H1 (cell line): ENCODE measurements at regions not wholly inside any gene's neighbourhood (a gene's known extent, or its start where the extent isn't known, plus 50 kb on each side); places are given as distances from the start of the nearest gene placed in this dataset.

Experiments
- CTCF ChIA-PET: fragments of 300-600 bp; sonication (Branson Sonifier 250); formaldehyde crosslinking; loops from one replicate; lab custom pipeline; 2021; ENCODE audit not compliant: partially characterized antibody; lab: Charles Lee
- POLR2A ChIA-PET: fragments of 300-600 bp; sonication (Branson Sonifier 250); formaldehyde crosslinking; loops from one replicate; lab custom pipeline; 2021; ENCODE audit warnings: inconsistent platforms; ENCODE audit not compliant: partially characterized antibody; lab: Charles Lee
- DNase-seq, 2 experiments: peaks; one replicate each; pipeline versions ENCODE4 v3.0.0 to v3.0.0-alpha.2; 2010 to 2022; ENCODE audit warnings: low spot score in 2 of 2, low read depth in 1 of 2, mixed read lengths in 1 of 2
- FAIRE-seq: peaks from 2 replicates; lab custom pipeline; 2011; peaks lifted over from hg19 to GRCh38; lab: Jason Lieb, UNC
- H2AFZ ChIP-seq: 2 replicates; pipeline ENCODE4 v1.8.1; 2012; ENCODE audit warnings: low read length, inconsistent platforms
- H2AK5ac ChIP-seq: 2 replicates; pipeline ENCODE4 v1.6.1; 2013; ENCODE audit warnings: low read depth, low read length
- H2BK120ac ChIP-seq: replicated peaks from 2 replicates; pipeline ENCODE3; 2013; ENCODE audit warnings: low read depth, low read length, inconsistent platforms
- H2BK12ac ChIP-seq: 2 replicates; pipeline ENCODE4 v1.6.1; 2013; ENCODE audit warnings: low read depth, low read length
- H2BK15ac ChIP-seq: 2 replicates; pipeline ENCODE4 v1.6.1; 2013; ENCODE audit warnings: low read length
- H2BK20ac ChIP-seq: 2 replicates; pipeline ENCODE4 v1.6.1; 2013; ENCODE audit warnings: low read length
- H2BK5ac ChIP-seq: 2 replicates; pipeline ENCODE4 v1.6.1; 2013; ENCODE audit warnings: low read depth, low read length
- H3K14ac ChIP-seq: 2 replicates; pipeline ENCODE4 v1.6.1; 2013; ENCODE audit warnings: inconsistent platforms; ENCODE audit not compliant: insufficient read length
- H3K18ac ChIP-seq: 2 replicates; pipeline ENCODE4 v1.6.1; 2013; ENCODE audit warnings: low read length; ENCODE audit errors: extremely low read depth
- H3K23ac ChIP-seq: 2 replicates; pipeline ENCODE4 v1.6.1; 2013; ENCODE audit warnings: inconsistent platforms; ENCODE audit not compliant: insufficient read length
- H3K23me2 ChIP-seq: 2 replicates; pipeline ENCODE4 v1.6.1; 2013; ENCODE audit warnings: low read depth, low read length
- H3K27ac ChIP-seq: 2 replicates; pipeline ENCODE4 v1.6.1; 2011; ENCODE audit warnings: low read depth, low read length, inconsistent platforms
- H3K27me3 ChIP-seq, 4 experiments: replicated peaks in 1 of 4; 1 replicate in 1 of 4; 2 replicates in 3 of 4; pipeline versions ENCODE4 v1.6.1 to v1.8.1; 2011 to 2013; ENCODE audit warnings: low read length in 3 of 4, mild to moderate bottlenecking in 3 of 4, inconsistent platforms in 2 of 4, mixed read lengths in 2 of 4, moderate library complexity in 1 of 4; ENCODE audit not compliant: control insufficient read depth in 3 of 4, insufficient read depth in 3 of 4; ENCODE audit errors: extremely low read depth in 1 of 4
- H3K36me3 ChIP-seq, 4 experiments: 2 replicates each; pipeline versions ENCODE4 v1.6.1 to v1.8.1; 2011 to 2013; ENCODE audit warnings: mild to moderate bottlenecking in 4 of 4, low read length in 3 of 4, moderate library complexity in 2 of 4, control low read depth in 1 of 4, inconsistent platforms in 1 of 4; ENCODE audit not compliant: insufficient read depth in 4 of 4, control insufficient read depth in 2 of 4
- H3K4ac ChIP-seq: replicated peaks from 2 replicates; pipeline ENCODE3; 2013; ENCODE audit warnings: low read length, low read depth, mixed read lengths, inconsistent platforms; ENCODE audit not compliant: insufficient read length
- H3K4me1 ChIP-seq, 4 experiments: replicated peaks in 1 of 4; 1 replicate in 1 of 4; 2 replicates in 3 of 4; pipeline versions ENCODE4 v1.6.1 to v1.8.1; 2011 to 2013; ENCODE audit warnings: low read length in 3 of 4, inconsistent platforms in 2 of 4, mixed read lengths in 1 of 4; ENCODE audit not compliant: insufficient read depth in 4 of 4, control insufficient read depth in 3 of 4
- H3K4me2 ChIP-seq, 2 experiments: 2 replicates each; pipeline versions ENCODE4 v1.6.1 to v1.8.1; 2011 to 2013; ENCODE audit warnings: low read depth in 2 of 2, low read length in 2 of 2, control low read depth in 1 of 2, inconsistent platforms in 1 of 2, mild to moderate bottlenecking in 1 of 2; ENCODE audit not compliant: insufficient read depth in 1 of 2
- H3K4me3 ChIP-seq, 4 experiments: fragments of 200-600, 300-600 bp in 1 of 4; sonication (generic), shearing (Covaris generic), sonication (Bioruptor Twin) in 1 of 4; 2 replicates each; pipeline versions ENCODE4 v1.5.1 to v1.8.1; 2011 to 2016; ENCODE audit warnings: low read length in 4 of 4, low read depth in 3 of 4, control low read depth in 2 of 4, inconsistent platforms in 2 of 4, mild to moderate bottlenecking in 2 of 4, mixed read lengths in 1 of 4, moderate library complexity in 1 of 4; ENCODE audit not compliant: insufficient read depth in 2 of 4; ENCODE audit errors: extremely low read depth in 1 of 4
- H3K56ac ChIP-seq: replicated peaks from 2 replicates; pipeline ENCODE3; 2013; ENCODE audit warnings: low read depth, mild to moderate bottlenecking, mixed read lengths, low read length, inconsistent platforms; ENCODE audit not compliant: insufficient read length
- H3K79me1 ChIP-seq: 2 replicates; pipeline ENCODE4 v1.6.1; 2013; ENCODE audit warnings: low read depth, low read length, control low read depth
- H3K79me2 ChIP-seq, 2 experiments: 2 replicates each; pipeline versions ENCODE4 v1.6.1 to v1.8.1; 2012 to 2013; ENCODE audit warnings: low read length in 2 of 2, mild to moderate bottlenecking in 2 of 2, inconsistent platforms in 1 of 2; ENCODE audit not compliant: insufficient read depth in 2 of 2, control insufficient read depth in 1 of 2
- H3K9ac ChIP-seq, 4 experiments: replicated peaks in 1 of 4; 1 replicate in 1 of 4; 2 replicates in 3 of 4; pipeline versions ENCODE4 v1.6.1 to v1.8.1; 2011 to 2013; ENCODE audit warnings: low read depth in 3 of 4, low read length in 3 of 4, control low read depth in 2 of 4, mild to moderate bottlenecking in 2 of 4, moderate library complexity in 2 of 4, inconsistent platforms in 1 of 4; ENCODE audit errors: extremely low read depth in 1 of 4
- H3K9me3 ChIP-seq, 2 experiments: 2 replicates each; pipeline versions ENCODE4 v1.6.1 to v1.8.1; 2012 to 2013; ENCODE audit warnings: mild to moderate bottlenecking in 2 of 2, moderate library complexity in 2 of 2, control low read depth in 1 of 2, inconsistent platforms in 1 of 2, low read depth in 1 of 2, low read length in 1 of 2, mixed read lengths in 1 of 2; ENCODE audit not compliant: insufficient read depth in 2 of 2
- H4K20me1 ChIP-seq, 2 experiments: replicated peaks in 1 of 2; 2 replicates each; pipeline versions ENCODE3 to v1.8.1; 2011 to 2013; ENCODE audit warnings: inconsistent platforms in 2 of 2, low read length in 2 of 2, mild to moderate bottlenecking in 1 of 2; ENCODE audit not compliant: insufficient read depth in 2 of 2, control insufficient read depth in 1 of 2
- H4K5ac ChIP-seq: 2 replicates; pipeline ENCODE4 v1.6.1; 2013; ENCODE audit warnings: low read length, low read depth, mixed read lengths, inconsistent platforms; ENCODE audit not compliant: insufficient read length
- H4K8ac ChIP-seq: 2 replicates; pipeline ENCODE4 v1.8.0; 2013; ENCODE audit warnings: mild to moderate bottlenecking, moderate library complexity, low read length, inconsistent platforms; ENCODE audit not compliant: insufficient read depth; ENCODE audit errors: extremely low read depth
- H4K91ac ChIP-seq: replicated peaks from 2 replicates; pipeline ENCODE3; 2013; ENCODE audit warnings: low read length, mixed read lengths, inconsistent platforms; ENCODE audit not compliant: insufficient read length
- RXRA ChIP-seq: IDR thresholded peaks from 2 replicates; pipeline ENCODE4 v1.6.1; 2011; ENCODE audit warnings: low read depth, mild to moderate bottlenecking, low read length, moderate library complexity; ENCODE audit not compliant: insufficient read depth
- SAP30 ChIP-seq: fragments of 300-600 bp; sonication (generic); IDR thresholded peaks from 2 replicates; pipeline ENCODE4 v1.7.1; 2012; ENCODE audit warnings: low read length, moderate library complexity, mild to moderate bottlenecking, inconsistent platforms; ENCODE audit not compliant: insufficient read depth, insufficient replicate concordance
- SRF ChIP-seq: IDR thresholded peaks from 2 replicates; pipeline ENCODE4 v1.6.1; 2011; ENCODE audit warnings: mild to moderate bottlenecking, low read depth, low read length, moderate library complexity
- TCF12 ChIP-seq: IDR thresholded peaks from 2 replicates; pipeline ENCODE4 v1.6.1; 2011; ENCODE audit warnings: low read depth, mild to moderate bottlenecking, low read length
- YY1 ChIP-seq: IDR thresholded peaks from 2 replicates; pipeline ENCODE4 v1.6.1; 2011; ENCODE audit warnings: low read depth, mild to moderate bottlenecking, low read length
- ZNF274 ChIP-seq: IDR thresholded peaks from 2 replicates; pipeline ENCODE4 v1.7.0; 2012; ENCODE audit warnings: low read length, borderline replicate concordance; ENCODE audit errors: extremely low read depth
- WGBS, 2 experiments: shearing (Covaris generic) in 1 of 2; methylation state at CpG; one replicate each; pipeline versions ENCODE4 v1.1.6 to v1.1.7; 2013 to 2015; ENCODE audit warnings: low lambda C conversion rate in 2 of 2, mixed read lengths in 2 of 2, inconsistent platforms in 1 of 2, low coverage in 1 of 2, missing lambda C conversion rate in 1 of 2; ENCODE audit not compliant: insufficient replicate concordance in 2 of 2, insufficient coverage in 1 of 2, insufficient read length in 1 of 2; ENCODE audit errors: extremely low coverage in 1 of 2, missing lambda C conversion rate in 1 of 2; 5-methylcytosine and 5-hydroxymethylcytosine counted together
- TF ChIP-seq, protein P1 (sequence below), 3 experiments: IDR thresholded peaks; 1 replicate in 2 of 3; 2 replicates in 1 of 3; pipeline versions ENCODE4 v1.5.1 to v1.6.1; 2011; ENCODE audit warnings: low read length in 3 of 3, mild to moderate bottlenecking in 3 of 3, inconsistent platforms in 2 of 3, low read depth in 1 of 3, moderate library complexity in 1 of 3; ENCODE audit not compliant: insufficient read depth in 1 of 3; ENCODE audit errors: control extremely low read depth in 1 of 3
- TF ChIP-seq, protein P2 (sequence below): IDR thresholded peaks from 2 replicates; pipeline ENCODE4 v1.6.1; 2012; ENCODE audit warnings: inconsistent platforms

DNA sequence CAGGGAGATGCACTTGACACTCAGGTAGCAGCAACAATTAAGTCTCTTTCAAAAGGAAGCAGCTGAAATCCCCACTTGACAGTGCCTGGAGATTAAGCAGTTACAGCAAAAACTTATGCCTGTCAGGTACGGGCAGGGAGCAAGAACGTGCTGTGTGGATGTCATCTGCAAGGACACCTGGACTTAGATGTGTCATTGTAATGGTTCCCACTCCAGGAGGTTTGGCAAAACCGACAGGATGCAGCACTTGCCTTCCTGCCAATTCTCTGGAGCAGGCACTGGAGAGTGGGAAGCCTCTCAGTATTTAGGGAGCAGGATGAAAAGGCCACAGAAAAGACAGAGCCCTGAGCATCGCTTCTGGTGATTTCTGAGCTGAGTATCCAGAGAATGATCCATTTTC is 292.4 kb downstream of the PDCD6IP start:
- no peak overlapping the region for H2AFZ ChIP-seq
- no peaks in the 10 kb centered on the region for H3K23me2 ChIP-seq
- no peak overlapping the region for H2BK120ac ChIP-seq
- H4K5ac ChIP-seq, result no peak overlapping the region
- H3K27ac ChIP-seq, result no peak overlapping the region
- CTCF ChIA-PET, result interaction anchor here (1.4 to 2.0 kb wide), 2 partner anchors 14 to 15 kb away, joined by 4 to 5 read pairs; no protein-coding TSS in a partner anchor
- H3K4me3 ChIP-seq, result no peak overlapping the region
- H3K9ac ChIP-seq, result no peak overlapping the region
- no peaks in the 10 kb centered on the region for H3K79me1 ChIP-seq
- no peak overlapping the region for H3K4ac ChIP-seq
- H4K8ac ChIP-seq, result no peak overlapping the region
- H2AK5ac ChIP-seq, result no peak overlapping the region
- no peak overlapping the region for H4K91ac ChIP-seq
- no peak overlapping the region for H2BK15ac ChIP-seq
- H2BK12ac ChIP-seq, result no peak overlapping the region
- H2BK5ac ChIP-seq, result no peak overlapping the region
- no peak overlapping the region for H3K23ac ChIP-seq
- H3K18ac ChIP-seq, result no peak overlapping the region
- no peaks in the 10 kb centered on the region for H3K79me2 ChIP-seq
- WGBS, 2 experiments, result 85% methylated on average over 4 of the region's 4 CpGs; no CpG with 5 or more reads in 1 of the 2 experiments
- H3K27me3 ChIP-seq, result no peaks in the 10 kb centered on the region
- FAIRE-seq, result no peak
- TF ChIP-seq, protein P1, sequence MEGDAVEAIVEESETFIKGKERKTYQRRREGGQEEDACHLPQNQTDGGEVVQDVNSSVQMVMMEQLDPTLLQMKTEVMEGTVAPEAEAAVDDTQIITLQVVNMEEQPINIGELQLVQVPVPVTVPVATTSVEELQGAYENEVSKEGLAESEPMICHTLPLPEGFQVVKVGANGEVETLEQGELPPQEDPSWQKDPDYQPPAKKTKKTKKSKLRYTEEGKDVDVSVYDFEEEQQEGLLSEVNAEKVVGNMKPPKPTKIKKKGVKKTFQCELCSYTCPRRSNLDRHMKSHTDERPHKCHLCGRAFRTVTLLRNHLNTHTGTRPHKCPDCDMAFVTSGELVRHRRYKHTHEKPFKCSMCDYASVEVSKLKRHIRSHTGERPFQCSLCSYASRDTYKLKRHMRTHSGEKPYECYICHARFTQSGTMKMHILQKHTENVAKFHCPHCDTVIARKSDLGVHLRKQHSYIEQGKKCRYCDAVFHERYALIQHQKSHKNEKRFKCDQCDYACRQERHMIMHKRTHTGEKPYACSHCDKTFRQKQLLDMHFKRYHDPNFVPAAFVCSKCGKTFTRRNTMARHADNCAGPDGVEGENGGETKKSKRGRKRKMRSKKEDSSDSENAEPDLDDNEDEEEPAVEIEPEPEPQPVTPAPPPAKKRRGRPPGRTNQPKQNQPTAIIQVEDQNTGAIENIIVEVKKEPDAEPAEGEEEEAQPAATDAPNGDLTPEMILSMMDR (IDR thresholded peaks at IDR 0.05; ENCODE audit: control extremely low read depth in 1 of 3, insufficient read depth in 1 of 3, low read depth in 1 of 3, low read length in 3 of 3), result no peak
- TF ChIP-seq SAP30 (no peak), YY1 (no peak), SRF (no peak), RXRA (no peak), TCF12 (no peak), ZNF274 (no peak)
- TF ChIP-seq, protein P2, sequence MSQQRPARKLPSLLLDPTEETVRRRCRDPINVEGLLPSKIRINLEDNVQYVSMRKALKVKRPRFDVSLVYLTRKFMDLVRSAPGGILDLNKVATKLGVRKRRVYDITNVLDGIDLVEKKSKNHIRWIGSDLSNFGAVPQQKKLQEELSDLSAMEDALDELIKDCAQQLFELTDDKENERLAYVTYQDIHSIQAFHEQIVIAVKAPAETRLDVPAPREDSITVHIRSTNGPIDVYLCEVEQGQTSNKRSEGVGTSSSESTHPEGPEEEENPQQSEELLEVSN, result no peak
- no peaks in the 10 kb centered on the region for H4K20me1 ChIP-seq
- H3K36me3 ChIP-seq, result no peaks in the 10 kb centered on the region
- H3K14ac ChIP-seq, result no peak overlapping the region
- DNase-seq, result no peak
- no peak overlapping the region for H3K56ac ChIP-seq
- POLR2A ChIA-PET, result no interaction called here
- peaks cover 11 to 14% of the 10 kb centered on the region in 2 experiments; a peak in 3 of 4 replicates for H3K9me3 ChIP-seq
- no peak overlapping the region for H3K4me2 ChIP-seq
- no peaks in the 10 kb centered on the region for H3K4me1 ChIP-seq
- no peak overlapping the region for H2BK20ac ChIP-seq
